GM23338 (cell line): ENCODE measurements at regions not wholly inside any gene's neighbourhood (a gene's known extent, or its start where the extent isn't known, plus 50 kb on each side); places are given as distances from the start of the nearest gene placed in this dataset.

ENCODE experiments used
- CTCF ChIP-seq, 2 experiments: fragments of 200-600 bp in 1 of 2; sonication (generic) in 1 of 2; conservative IDR thresholded peaks; 2 replicates each; pipeline versions ENCODE4 v1.5.1 to v1.6.1; 2016 to 2017; ENCODE audit warnings: antibody characterized with exemption in 2 of 2, low read depth in 2 of 2, mild to moderate bottlenecking in 2 of 2, moderate library complexity in 1 of 2
- EZH2 ChIP-seq: fragments of 200-600 bp; sonication (generic); IDR thresholded peaks from one replicate; pipeline ENCODE4 v1.8.0; 2017; ENCODE audit warnings: antibody characterized with exemption, mild to moderate bottlenecking, low read depth; ENCODE audit not compliant: unreplicated experiment
- EZH2phosphoT487 ChIP-seq: fragments of 200-600 bp; sonication (generic); IDR thresholded peaks from one replicate; pipeline ENCODE4 v1.8.1; 2018; ENCODE audit warnings: antibody characterized with exemption; ENCODE audit not compliant: unreplicated experiment
- JUNB ChIP-seq: IDR thresholded peaks from one replicate; pipeline ENCODE4 v1.6.1; 2016; ENCODE audit warnings: antibody characterized with exemption; ENCODE audit not compliant: unreplicated experiment
- NANOG ChIP-seq: IDR thresholded peaks from 2 replicates; pipeline ENCODE4 v1.6.1; 2016; ENCODE audit warnings: antibody characterized with exemption, borderline replicate concordance
- ZNF114 ChIP-seq: fragments of 250-450 bp; sonication (Bioruptor Pico); IDR thresholded peaks from 2 replicates; pipeline ENCODE4 v1.5.0; 2020; ENCODE audit warnings: mild to moderate bottlenecking, moderate library complexity
- TF ChIP-seq, protein P1 (sequence below): IDR thresholded peaks from one replicate; pipeline ENCODE4 v1.6.1; 2018; ENCODE audit warnings: antibody characterized with exemption; ENCODE audit not compliant: unreplicated experiment

DNA sequence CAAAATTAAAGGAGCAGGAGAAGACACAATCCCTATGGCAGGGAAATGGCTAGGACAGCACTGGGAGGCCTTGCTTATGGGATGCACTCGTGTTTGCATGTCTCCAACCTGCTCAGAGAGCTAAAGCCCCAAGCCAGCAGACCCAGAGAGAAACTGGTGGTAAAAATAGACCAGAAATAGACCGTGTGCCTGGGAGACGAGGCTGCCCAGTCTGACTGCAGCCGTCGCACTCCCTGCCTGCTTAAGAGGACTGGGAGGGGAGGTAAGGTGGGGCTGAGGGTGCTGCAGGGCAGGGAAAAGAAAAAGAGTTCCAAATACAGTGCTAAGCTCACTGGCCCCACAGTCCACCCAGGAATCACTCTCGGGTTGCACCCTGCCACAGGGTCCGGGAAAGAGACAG is 633.5 kb downstream of the BCOR start:
- no peak for TF ChIP-seq CTCF (conservative IDR thresholded peaks at IDR 0.05; ENCODE audit: low read depth in 2 of 2)
- TF ChIP-seq EZH2: no peak
- TF ChIP-seq, protein P1, sequence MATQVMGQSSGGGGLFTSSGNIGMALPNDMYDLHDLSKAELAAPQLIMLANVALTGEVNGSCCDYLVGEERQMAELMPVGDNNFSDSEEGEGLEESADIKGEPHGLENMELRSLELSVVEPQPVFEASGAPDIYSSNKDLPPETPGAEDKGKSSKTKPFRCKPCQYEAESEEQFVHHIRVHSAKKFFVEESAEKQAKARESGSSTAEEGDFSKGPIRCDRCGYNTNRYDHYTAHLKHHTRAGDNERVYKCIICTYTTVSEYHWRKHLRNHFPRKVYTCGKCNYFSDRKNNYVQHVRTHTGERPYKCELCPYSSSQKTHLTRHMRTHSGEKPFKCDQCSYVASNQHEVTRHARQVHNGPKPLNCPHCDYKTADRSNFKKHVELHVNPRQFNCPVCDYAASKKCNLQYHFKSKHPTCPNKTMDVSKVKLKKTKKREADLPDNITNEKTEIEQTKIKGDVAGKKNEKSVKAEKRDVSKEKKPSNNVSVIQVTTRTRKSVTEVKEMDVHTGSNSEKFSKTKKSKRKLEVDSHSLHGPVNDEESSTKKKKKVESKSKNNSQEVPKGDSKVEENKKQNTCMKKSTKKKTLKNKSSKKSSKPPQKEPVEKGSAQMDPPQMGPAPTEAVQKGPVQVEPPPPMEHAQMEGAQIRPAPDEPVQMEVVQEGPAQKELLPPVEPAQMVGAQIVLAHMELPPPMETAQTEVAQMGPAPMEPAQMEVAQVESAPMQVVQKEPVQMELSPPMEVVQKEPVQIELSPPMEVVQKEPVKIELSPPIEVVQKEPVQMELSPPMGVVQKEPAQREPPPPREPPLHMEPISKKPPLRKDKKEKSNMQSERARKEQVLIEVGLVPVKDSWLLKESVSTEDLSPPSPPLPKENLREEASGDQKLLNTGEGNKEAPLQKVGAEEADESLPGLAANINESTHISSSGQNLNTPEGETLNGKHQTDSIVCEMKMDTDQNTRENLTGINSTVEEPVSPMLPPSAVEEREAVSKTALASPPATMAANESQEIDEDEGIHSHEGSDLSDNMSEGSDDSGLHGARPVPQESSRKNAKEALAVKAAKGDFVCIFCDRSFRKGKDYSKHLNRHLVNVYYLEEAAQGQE: no peak
- TF ChIP-seq NANOG: no peak
- TF ChIP-seq ZNF114 (CRISPR knock-in tag): no peak
- TF ChIP-seq JUNB: no peak
- no peak for TF ChIP-seq EZH2phosphoT487
